BJ (cell line): ENCODE measurements at regions not wholly inside any gene's neighbourhood (a gene's known extent, or its start where the extent isn't known, plus 50 kb on each side); places are given as distances from the start of the nearest gene placed in this dataset.
A peak's percentile ranks its signal among the peaks of the same experiment; 100 is the strongest.

Experiments used
- CTCF ChIA-PET: fragments of 350-600 bp; formaldehyde crosslinking; extraction: SDS; loops from one replicate; lab custom pipeline; 2021; ENCODE audit warnings: antibody characterized with exemption, inconsistent platforms; lab: Yijun Ruan, JAX
- POLR2A ChIA-PET: fragments of 300-600 bp; sonication (Branson Sonifier 250); formaldehyde crosslinking; extraction: SDS; loops from one replicate; lab custom pipeline; 2021; ENCODE audit warnings: antibody characterized with exemption; lab: Charles Lee
- DNase-seq: peaks from one replicate; pipeline ENCODE4 v3.0.0-alpha.2; 2011; ENCODE audit warnings: low read depth
- H3K27me3 ChIP-seq: 2 replicates; pipeline ENCODE4 v1.6.0; 2011; ENCODE audit warnings: low read length; ENCODE audit not compliant: control insufficient read depth, insufficient read depth
- H3K36me3 ChIP-seq: 2 replicates; pipeline ENCODE4 v1.5.1; 2011; ENCODE audit warnings: low read length; ENCODE audit not compliant: control insufficient read depth, insufficient read depth
- H3K4me3 ChIP-seq: 2 replicates; pipeline ENCODE4 v1.5.1; 2011; ENCODE audit warnings: low read depth, mild to moderate bottlenecking, control low read depth, low read length
- CTCF ChIP-seq: IDR thresholded peaks from 2 replicates; pipeline ENCODE4 v1.5.1; 2011; ENCODE audit warnings: low read depth, mild to moderate bottlenecking, control low read depth, inconsistent platforms, low read length, moderate library complexity; ENCODE audit not compliant: insufficient read depth

- ChIA-PET CTCF (interaction anchor here (1.0 to 4.0 kb wide), 15 partner anchors 11 to 290 kb away, joined by 3 to 42 read pairs (median 6); no protein-coding TSS in a partner anchor), POLR2A (no interaction called here)
- no peak for TF ChIP-seq CTCF
- no peak for DNase-seq
- Histone ChIP-seq H3K27me3 (no peaks in the 10 kb centered on the region), H3K4me3 (no peak overlapping the region), H3K36me3 (no peaks in the 10 kb centered on the region)
Observed at GRCh38 chr1:66435541-66435940, 98.4 kb upstream of the SGIP1 start.

- TF ChIP-seq CTCF = peak; percentile 69
- Histone ChIP-seq H3K4me3 (no peak overlapping the region), H3K27me3 (no peaks in the 10 kb centered on the region), H3K36me3 (no peaks in the 10 kb centered on the region)
- ChIA-PET CTCF (interaction anchor here (0.8 to 4.0 kb wide), 24 partner anchors 9 to 289 kb away, joined by 3 to 42 read pairs (median 4); no protein-coding TSS in a partner anchor), POLR2A (interaction anchor here (0.6 kb wide), 1 partner anchor 71 kb away, joined by 3 read pairs; no protein-coding TSS in a partner anchor)
- DNase-seq = peak; percentile 75
Observed at GRCh38 chr1:66436378-66437135, 97.4 kb upstream of the SGIP1 start.

GRCh38 chr1:66437136-66437401, 96.9 kb upstream of the SGIP1 start:
- no peak overlapping the region for H3K4me3 ChIP-seq
- DNase-seq = no peak
- no peak for TF ChIP-seq CTCF
- H3K36me3 ChIP-seq = no peaks in the 10 kb centered on the region
- H3K27me3 ChIP-seq = no peaks in the 10 kb centered on the region
- POLR2A ChIA-PET = interaction anchor here (0.6 kb wide), 1 partner anchor 72 kb away, joined by 3 read pairs; no protein-coding TSS in a partner anchor
- CTCF ChIA-PET = interaction anchor here (0.8 to 4.0 kb wide), 16 partner anchors 9 to 288 kb away, joined by 3 to 42 read pairs (median 6); no protein-coding TSS in a partner anchor

- POLR2A ChIA-PET = no interaction called here
- no peak for TF ChIP-seq CTCF
- H3K27me3 ChIP-seq = no peaks in the 10 kb centered on the region
- no peak for DNase-seq
- H3K4me3 ChIP-seq = no peak overlapping the region
- no peaks in the 10 kb centered on the region for H3K36me3 ChIP-seq
- CTCF ChIA-PET = interaction anchor here (2.0 to 4.0 kb wide), 7 partner anchors 8 to 184 kb away, joined by 4 to 42 read pairs (median 16); no protein-coding TSS in a partner anchor
Observed at GRCh38 chr1:66438062-66438461, 95.9 kb upstream of the SGIP1 start.

- Histone ChIP-seq H3K36me3 (no peaks in the 10 kb centered on the region), H3K27me3 (no peaks in the 10 kb centered on the region), H3K4me3 (no peak overlapping the region)
- ChIA-PET CTCF (interaction anchor here (2.0 to 4.0 kb wide), 2 partner anchors 8 to 15 kb away, joined by 4 to 42 read pairs; no protein-coding TSS in a partner anchor), POLR2A (no interaction called here)
- no peak for TF ChIP-seq CTCF
- no peak for DNase-seq
Observed at GRCh38 chr1:66438501-66438900, 95.5 kb upstream of the SGIP1 start.
